Thymus (tissue), 11 donors: ENCODE measurements at regions not wholly inside any gene's neighbourhood (a gene's known extent, or its start where the extent isn't known, plus 50 kb on each side); places are given as distances from the start of the nearest gene placed in this dataset.
A peak's percentile ranks its signal among the peaks of the same experiment; 100 is the strongest.

ENCODE experiments used
- DNase-seq, 9 donors: peaks; one replicate each; pipeline ENCODE4 v3.0.0-alpha.2; 2013; ENCODE audit warnings: low spot score in 9 of 9, low read depth in 6 of 9, missing footprints in 1 of 9
- H3K27ac ChIP-seq, 2 donors: one replicate each; pipeline ENCODE4 v1.5.1; 2013; ENCODE audit warnings: control low read depth in 1 of 2, low read depth in 1 of 2, low read length in 1 of 2, mild to moderate bottlenecking in 1 of 2, moderate library complexity in 1 of 2
- H3K27me3 ChIP-seq, 2 donors: one replicate each; pipeline ENCODE4 v1.5.1; 2013; ENCODE audit warnings: low read length in 1 of 2; ENCODE audit not compliant: control insufficient read depth in 2 of 2, insufficient read depth in 1 of 2
- H3K36me3 ChIP-seq, 2 donors: one replicate each; pipeline ENCODE4 v1.5.1; 2013; ENCODE audit warnings: low read length in 1 of 2, mild to moderate bottlenecking in 1 of 2, moderate library complexity in 1 of 2; ENCODE audit not compliant: control insufficient read depth in 2 of 2, insufficient read depth in 2 of 2
- H3K4me1 ChIP-seq, 2 donors: one replicate each; pipeline ENCODE4 v1.5.1; 2013; ENCODE audit warnings: low read length in 2 of 2; ENCODE audit not compliant: control insufficient read depth in 2 of 2, insufficient read depth in 2 of 2
- H3K4me3 ChIP-seq, 2 donors: one replicate each; pipeline ENCODE4 v1.5.1; 2013; ENCODE audit warnings: low read length in 2 of 2, control low read depth in 1 of 2, mild to moderate bottlenecking in 1 of 2
- H3K9me3 ChIP-seq, 2 donors: one replicate each; pipeline ENCODE4 v1.5.1; 2013; ENCODE audit warnings: low read length in 1 of 2, mild to moderate bottlenecking in 1 of 2; ENCODE audit not compliant: control insufficient read depth in 2 of 2, insufficient read depth in 1 of 2
- WGBS: extraction: QIAGEN DNeasy Blood & Tissue Kit; methylation state at CpG from one replicate; pipeline ENCODE4 v1.1.7; 2013; 5-methylcytosine and 5-hydroxymethylcytosine counted together
- donor health status: healthy.

DNA sequence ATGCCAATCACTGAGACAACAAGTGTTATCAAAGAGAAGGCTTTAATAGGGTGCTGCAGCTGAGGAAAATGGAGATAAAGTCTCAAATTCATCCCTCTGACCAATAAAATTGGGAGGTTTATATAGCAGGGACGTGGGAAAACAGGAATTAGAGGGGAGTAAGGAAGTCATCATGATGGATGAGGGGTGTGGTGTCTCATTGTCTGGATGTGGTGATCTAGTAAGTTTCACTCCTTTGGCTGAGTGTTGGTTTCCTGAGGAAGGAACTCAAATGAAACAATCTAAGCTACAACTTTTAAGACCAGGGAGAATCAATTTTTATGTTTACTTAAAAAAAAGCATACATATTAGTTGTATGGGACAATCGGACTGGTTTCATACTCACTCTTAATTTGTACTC is 491.0 kb upstream of the KIRREL3 start:
- DNase-seq: no peak
- no peak overlapping the region for H3K27ac ChIP-seq
- no peaks in the 10 kb centered on the region for H3K4me1 ChIP-seq
- H3K4me3 ChIP-seq: no peak overlapping the region
- 51% methylated on average over 2 of the region's 2 CpGs for WGBS
- no peaks in the 10 kb centered on the region for H3K36me3 ChIP-seq
- no peaks in the 10 kb centered on the region for H3K9me3 ChIP-seq
- H3K27me3 ChIP-seq: no peaks in the 10 kb centered on the region

DNA sequence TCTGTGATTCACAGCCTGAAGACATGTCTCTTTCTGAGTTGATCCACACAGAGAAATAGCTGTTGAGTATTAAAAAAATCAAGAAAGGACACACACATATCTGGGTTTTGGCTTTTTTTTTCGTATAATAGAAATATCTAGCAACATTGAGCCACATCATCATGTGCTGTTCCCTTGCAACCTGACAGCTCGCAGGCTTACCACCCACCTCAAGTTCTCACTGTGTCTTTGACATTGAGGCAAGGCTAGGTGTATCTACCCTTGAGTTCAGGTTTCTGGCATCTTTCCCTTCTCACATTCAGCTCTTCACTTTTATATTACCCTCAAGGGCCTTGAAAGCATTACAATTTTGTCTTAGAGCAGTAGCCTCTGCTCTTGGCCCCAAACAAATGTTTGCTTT is 490.3 kb upstream of the KIRREL3 start:
- Histone ChIP-seq H3K36me3 (no peaks in the 10 kb centered on the region), H3K27ac (no peak overlapping the region), H3K27me3 (no peaks in the 10 kb centered on the region), H3K4me3 (no peak overlapping the region), H3K9me3 (no peaks in the 10 kb centered on the region), H3K4me1 (no peaks in the 10 kb centered on the region)
- DNase-seq: no peak
- 92% methylated on average over 2 of the region's 2 CpGs for WGBS

- Histone ChIP-seq H3K9me3 (no peaks in the 10 kb centered on the region), H3K4me1 (no peaks in the 10 kb centered on the region), H3K36me3 (no peaks in the 10 kb centered on the region), H3K27ac (no peak overlapping the region), H3K27me3 (no peaks in the 10 kb centered on the region), H3K4me3 (no peak overlapping the region)
- no peak for DNase-seq
- 86% methylated on average over 2 of the region's 2 CpGs for WGBS
Observed at GRCh38 chr11:127485541-127485940, 485.0 kb upstream of the KIRREL3 start.

- WGBS: 94% methylated on average over 1 of the region's 1 CpG
- Histone ChIP-seq H3K4me1 (no peaks in the 10 kb centered on the region), H3K9me3 (no peaks in the 10 kb centered on the region), H3K27ac (no peak overlapping the region), H3K27me3 (no peaks in the 10 kb centered on the region), H3K4me3 (no peak overlapping the region), H3K36me3 (no peaks in the 10 kb centered on the region)
- no peak for DNase-seq
Observed at GRCh38 chr11:127481391-127481790, 480.8 kb upstream of the KIRREL3 start.

GRCh38 chr11:127478826-127479225 is 478.3 kb upstream of the KIRREL3 start:
- Histone ChIP-seq H3K4me3 (no peak overlapping the region), H3K36me3 (no peaks in the 10 kb centered on the region), H3K27ac (no peak overlapping the region), H3K4me1 (peaks cover 0 to 2% of the 10 kb centered on the region in 2 donors), H3K27me3 (no peaks in the 10 kb centered on the region), H3K9me3 (no peaks in the 10 kb centered on the region)
- 95% methylated on average over 2 of the region's 2 CpGs for WGBS
- DNase-seq: no peak

- no peak overlapping the region for H3K4me3 ChIP-seq
- no peak for DNase-seq
- H3K9me3 ChIP-seq: no peaks in the 10 kb centered on the region
- H3K36me3 ChIP-seq: no peaks in the 10 kb centered on the region
- no peak overlapping the region for H3K27ac ChIP-seq
- 88% methylated on average over 1 of the region's 1 CpG for WGBS
- H3K27me3 ChIP-seq: no peaks in the 10 kb centered on the region
- peaks cover 0 to 2% of the 10 kb centered on the region in 2 donors for H3K4me1 ChIP-seq
Observed at GRCh38 chr11:127474766-127475165, 474.2 kb upstream of the KIRREL3 start.

- Histone ChIP-seq H3K9me3 (no peaks in the 10 kb centered on the region), H3K4me1 (peaks cover 0 to 2% of the 10 kb centered on the region in 2 donors), H3K4me3 (no peak overlapping the region), H3K36me3 (no peaks in the 10 kb centered on the region), H3K27me3 (no peaks in the 10 kb centered on the region), H3K27ac (no peak overlapping the region)
- DNase-seq: no peak
- WGBS: 88% methylated on average over 7 of the region's 7 CpGs
Observed at GRCh38 chr11:127472505-127472904, 471.9 kb upstream of the KIRREL3 start.

- peaks cover 0 to 2% of the 10 kb centered on the region in 2 donors for H3K4me1 ChIP-seq
- DNase-seq: no peak
- H3K9me3 ChIP-seq: no peaks in the 10 kb centered on the region
- no peak overlapping the region for H3K27ac ChIP-seq
- no peaks in the 10 kb centered on the region for H3K36me3 ChIP-seq
- H3K27me3 ChIP-seq: no peaks in the 10 kb centered on the region
- 98% methylated on average over 3 of the region's 3 CpGs for WGBS
- H3K4me3 ChIP-seq: no peak overlapping the region
Observed at GRCh38 chr11:127471662-127472061, 471.1 kb upstream of the KIRREL3 start.

DNA sequence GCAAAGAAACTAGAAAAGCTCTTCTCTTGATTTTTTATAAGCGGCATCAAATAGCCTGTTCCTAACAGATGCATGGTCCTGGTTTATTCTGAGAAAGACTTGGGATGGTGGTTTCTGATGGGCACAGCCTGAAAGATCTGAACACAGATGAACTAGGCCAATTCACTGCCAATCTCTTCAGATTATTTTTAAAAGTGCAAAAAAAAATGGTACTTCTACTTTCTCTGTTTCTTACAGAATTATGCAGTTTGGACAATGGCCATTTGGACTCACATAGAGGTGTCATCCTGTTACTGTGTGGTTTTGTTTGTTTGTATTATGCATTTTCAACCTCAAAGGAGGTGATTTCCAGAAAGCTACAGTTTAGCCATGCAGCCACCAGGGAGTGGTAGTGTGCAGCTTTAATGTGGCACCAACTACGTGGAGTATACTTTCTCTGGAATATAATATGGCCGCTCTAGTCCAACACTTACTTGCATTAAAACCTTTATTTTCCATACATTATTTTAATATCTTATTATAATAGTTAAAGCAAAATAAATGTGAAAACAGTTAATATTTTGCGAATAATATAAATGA is 469.8 kb upstream of the KIRREL3 start:
- WGBS: 76% methylated on average over 4 of the region's 4 CpGs
- Histone ChIP-seq H3K27ac (no peak overlapping the region), H3K4me1 (peaks cover 0 to under 1% of the 10 kb centered on the region in 2 donors), H3K36me3 (no peaks in the 10 kb centered on the region), H3K27me3 (no peaks in the 10 kb centered on the region), H3K9me3 (no peaks in the 10 kb centered on the region), H3K4me3 (no peak overlapping the region)
- peak in 3 of 9 donors; percentile 2 to 12 (median 2) for DNase-seq

GRCh38 chr11:127464325-127464724 is 463.8 kb upstream of the KIRREL3 start:
- no peak for DNase-seq
- no peaks in the 10 kb centered on the region for H3K9me3 ChIP-seq
- no peak overlapping the region for H3K4me3 ChIP-seq
- no peaks in the 10 kb centered on the region for H3K27me3 ChIP-seq
- WGBS: 96% methylated on average over 6 of the region's 6 CpGs
- H3K4me1 ChIP-seq: no peaks in the 10 kb centered on the region
- no peak overlapping the region for H3K27ac ChIP-seq
- H3K36me3 ChIP-seq: no peaks in the 10 kb centered on the region
